Midbrain (tissue), 1 donor: ENCODE measurements at regions not wholly inside any gene's neighbourhood (a gene's known extent, or its start where the extent isn't known, plus 50 kb on each side); places are given as distances from the start of the nearest gene placed in this dataset.

Experiments
- DNase-seq: peaks from one replicate; lab custom pipeline; 2025; lab: John Stamatoyannopoulos, UW

DNA sequence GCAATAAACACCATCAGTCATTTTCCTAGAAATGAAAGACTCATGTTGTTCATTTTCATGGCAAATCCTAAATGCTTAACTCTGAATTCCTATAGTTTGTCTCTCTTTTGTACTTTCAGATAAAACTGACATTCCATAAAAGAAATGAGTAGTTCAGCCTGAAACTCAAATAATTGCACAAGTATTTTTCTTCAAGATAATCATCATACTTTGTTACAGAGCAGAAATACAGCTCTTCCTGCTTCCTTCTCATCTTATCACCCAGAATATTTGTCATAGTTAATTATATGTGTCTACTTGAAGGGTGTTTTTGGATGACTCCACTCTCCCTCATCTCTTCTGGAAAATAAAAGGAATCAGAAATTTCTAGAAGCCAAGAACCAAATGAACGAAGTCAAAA is 141.1 kb downstream of the HNMT start:
- no peak for DNase-seq

DNA sequence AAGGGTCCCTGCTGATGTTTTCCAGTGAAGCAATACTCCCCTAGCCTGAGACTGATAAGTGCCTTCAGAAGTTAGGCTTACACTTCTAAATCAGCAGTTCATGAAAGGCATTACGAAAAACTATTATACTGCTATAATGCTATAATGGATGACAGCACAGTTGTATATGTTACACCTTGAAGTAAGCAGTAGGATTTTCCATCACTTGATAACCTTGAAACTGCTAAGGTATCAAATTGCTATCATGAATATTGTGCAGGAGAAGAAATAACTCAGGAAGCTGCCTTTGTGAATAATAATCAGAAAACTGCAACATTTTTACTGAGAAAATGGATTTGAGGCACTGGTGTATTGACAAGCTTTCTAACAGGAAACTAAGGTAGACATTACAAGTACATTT is 142.3 kb downstream of the HNMT start:
- no peak for DNase-seq

GRCh38 chr2:138107288-138107687 is 143.0 kb downstream of the HNMT start:
- DNase-seq = no peak

DNA sequence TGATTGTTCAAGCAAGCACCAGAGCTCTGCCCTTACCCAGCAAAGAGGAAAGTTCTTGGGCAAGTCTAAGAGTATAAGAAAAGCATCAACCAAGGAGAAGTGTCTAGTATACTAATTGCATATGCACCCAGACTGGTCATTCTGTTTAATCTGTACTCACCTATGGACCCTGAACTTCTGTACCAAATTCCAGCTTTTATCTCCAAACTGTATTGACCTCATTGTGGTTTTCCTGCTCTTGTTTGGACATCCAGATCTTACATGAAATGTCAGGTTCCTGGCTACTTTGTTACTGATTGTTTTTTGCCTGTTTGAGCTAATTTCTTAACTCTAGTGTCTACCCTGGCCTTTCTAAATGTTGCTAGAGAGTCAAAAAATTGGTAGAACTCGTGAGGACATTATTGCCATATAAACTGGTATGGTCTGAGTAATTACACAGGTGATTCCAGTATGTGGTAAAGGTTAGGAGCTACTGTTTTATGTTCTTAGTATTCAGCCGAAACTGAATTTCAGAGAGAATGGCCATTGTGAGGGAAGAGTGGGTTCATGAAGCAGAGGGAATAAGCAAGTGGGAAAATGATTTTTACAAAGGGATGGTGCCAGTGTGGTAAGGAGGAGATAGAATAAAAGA is 146.3 kb downstream of the HNMT start:
- no peak for DNase-seq

DNA sequence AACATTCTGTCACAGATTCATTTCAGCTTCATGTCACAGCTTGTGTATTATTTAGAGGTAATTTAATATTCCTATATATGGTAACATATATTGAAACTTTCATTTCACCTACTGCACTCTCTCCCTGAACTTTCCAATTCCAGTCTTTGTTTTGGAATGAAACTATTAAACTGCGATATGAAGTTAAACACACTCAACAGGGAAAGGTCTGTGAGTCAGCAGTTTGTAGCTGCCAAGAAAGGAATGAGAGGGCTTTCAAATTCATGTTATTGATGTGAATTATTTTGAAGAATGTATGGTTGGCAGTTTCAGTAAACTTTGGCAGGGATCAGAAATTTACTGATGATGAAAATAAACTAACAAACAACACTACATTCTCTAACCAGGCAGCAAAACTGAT is 148.3 kb downstream of the HNMT start:
- DNase-seq = no peak

GRCh38 chr2:138113871-138114525 is 149.7 kb downstream of the HNMT start:
- DNase-seq = no peak

GRCh38 chr2:138115666-138116065 is 151.4 kb downstream of the HNMT start:
- no peak for DNase-seq

DNA sequence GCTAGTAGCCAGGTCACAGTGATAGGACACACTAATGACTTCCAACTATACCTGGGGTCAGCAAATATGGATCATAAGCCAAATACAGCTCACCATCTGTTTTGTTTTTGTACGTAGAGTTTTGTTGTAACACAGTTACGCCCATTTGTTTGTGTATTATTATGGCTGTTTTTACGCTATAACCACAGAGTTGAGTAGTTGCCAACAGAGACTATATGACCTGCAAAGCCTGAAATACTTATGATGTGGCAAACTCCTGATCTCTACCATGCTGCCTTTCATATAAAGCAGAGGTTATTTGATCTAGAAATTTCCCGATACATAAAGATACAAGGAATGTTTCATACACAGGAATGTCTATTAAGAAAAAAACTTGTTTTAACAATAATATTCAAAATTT is 152.2 kb downstream of the HNMT start:
- DNase-seq = no peak

DNA sequence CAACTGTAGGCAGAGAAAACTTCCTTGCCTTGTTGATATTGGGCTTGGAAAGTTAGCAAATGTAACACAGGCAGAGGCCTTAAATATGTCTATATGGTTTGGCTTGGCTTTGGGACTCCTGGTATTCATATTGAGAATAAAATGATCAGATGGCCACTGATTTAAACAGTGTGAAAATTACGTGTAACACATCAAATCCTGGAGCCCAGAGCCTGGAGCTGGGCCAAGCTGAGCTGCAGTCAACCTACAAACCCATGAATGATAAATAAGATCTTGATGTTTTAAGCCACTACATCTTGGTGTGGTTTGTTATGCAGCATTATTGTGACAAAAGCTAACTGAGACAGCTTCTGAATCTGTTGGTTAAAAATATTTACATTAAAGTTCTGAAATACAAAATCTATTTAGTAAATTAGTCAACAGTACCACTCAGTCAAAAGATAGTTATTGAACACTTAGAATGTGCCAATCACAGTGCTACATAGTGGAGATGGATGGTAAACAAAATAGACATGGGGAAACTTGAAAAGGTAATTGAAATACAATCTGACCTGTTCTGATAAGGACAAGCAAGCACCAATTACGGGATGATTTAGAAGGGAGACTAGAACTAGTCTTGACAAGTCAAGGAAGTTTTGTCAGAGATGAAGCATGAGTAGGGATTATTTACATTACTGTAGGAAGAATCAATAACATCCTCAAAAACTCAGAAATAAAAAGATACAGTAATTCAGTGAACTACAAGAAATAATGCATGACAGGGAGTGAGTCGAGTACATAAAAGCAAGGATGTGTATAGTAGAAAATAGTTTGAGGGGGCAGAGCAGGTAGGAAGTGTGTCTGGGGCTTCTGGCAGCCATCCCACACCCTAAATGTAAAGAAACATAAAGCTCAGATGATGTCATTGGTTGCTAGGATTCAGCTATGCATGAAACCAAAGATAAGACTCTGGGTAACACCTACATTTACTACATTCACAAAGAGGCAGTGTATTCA is 157.7 kb downstream of the HNMT start:
- no peak for DNase-seq

DNA sequence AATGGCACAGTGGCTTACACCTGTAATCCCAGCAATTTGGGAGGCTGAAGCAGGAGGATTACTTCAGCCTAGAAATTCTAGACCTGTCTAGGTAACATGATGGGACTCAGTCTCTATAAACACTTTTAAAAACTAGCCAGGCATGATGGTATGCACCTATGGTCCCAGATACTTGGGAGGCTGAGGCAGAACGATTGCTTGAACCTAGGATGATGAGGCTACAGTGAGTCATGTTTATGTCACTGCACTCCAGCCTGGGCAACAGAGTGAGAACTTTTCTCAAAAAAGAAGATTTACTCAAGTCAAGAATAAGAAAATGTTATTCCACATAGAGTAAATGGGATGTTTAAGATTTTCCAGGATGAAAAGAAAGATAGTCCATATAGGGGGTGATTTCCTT is 158.6 kb downstream of the HNMT start:
- no peak for DNase-seq

GRCh38 chr2:138123741-138124140 is 159.5 kb downstream of the HNMT start:
- DNase-seq = no peak

GRCh38 chr2:138124521-138124920 is 160.2 kb downstream of the HNMT start:
- no peak for DNase-seq

- no peak for DNase-seq
Measured at GRCh38 chr2:138125306-138126288, 161.3 kb downstream of the HNMT start.

DNA sequence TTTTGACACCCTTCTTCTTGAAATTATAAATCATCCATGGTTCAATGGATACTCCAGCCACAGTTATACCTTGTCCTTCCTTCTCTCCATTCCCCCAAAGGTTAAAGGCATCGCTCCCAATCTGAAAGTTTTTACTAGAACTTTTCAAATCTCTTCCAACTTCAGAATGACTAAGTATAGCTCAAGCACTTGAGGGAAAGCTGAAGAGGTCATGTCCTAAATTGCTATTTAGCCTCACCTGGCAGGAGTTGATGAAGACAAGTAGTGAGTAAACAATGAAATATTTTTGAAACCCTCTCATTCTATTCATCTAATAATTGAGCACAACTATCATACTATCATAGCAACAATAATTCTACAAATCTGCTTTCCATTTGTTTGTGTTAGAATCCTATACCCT is 167.8 kb downstream of the HNMT start:
- no peak for DNase-seq

DNA sequence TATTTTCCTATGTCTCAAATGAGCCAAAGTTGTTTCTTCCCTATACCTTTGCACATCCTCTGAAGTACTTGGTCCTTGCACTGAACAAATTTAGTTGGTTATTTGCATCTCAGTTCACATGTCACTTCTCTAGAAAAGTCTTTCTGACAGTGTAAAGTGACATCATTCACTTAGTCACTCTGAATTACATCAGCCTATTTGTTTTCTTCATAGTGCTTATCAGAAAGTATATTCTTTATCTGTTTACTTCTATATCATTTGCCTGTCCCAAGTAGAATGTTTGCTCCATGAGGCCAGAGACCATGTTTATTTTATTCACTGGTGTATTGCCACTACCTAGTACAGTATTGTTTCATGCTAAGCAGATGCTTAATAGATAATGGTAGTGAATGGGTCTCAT is 173.7 kb downstream of the HNMT start:
- DNase-seq = no peak

DNA sequence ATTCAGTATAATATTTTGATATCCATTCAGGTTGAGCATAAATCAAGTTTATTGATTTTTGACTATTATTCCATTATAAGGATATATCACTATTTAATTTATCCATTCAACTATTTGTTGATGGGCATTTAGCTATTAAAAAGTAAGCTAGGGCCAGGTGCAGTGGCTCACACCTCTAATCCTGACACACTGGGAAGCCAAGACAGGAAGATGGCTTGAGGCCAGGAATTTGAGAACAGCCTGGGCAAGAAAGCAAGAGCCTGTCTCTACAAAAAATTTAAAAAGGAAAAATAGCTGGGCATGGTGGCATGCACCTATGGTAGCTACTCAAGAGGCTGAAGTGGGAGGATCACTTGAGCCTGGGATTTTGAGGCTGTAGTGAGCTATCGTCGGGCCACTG is 183.5 kb downstream of the HNMT start:
- no peak for DNase-seq

GRCh38 chr2:138155304-138155703 is 191.0 kb downstream of the HNMT start:
- DNase-seq = no peak

- no peak for DNase-seq
Measured at GRCh38 chr2:138157372-138157771, 193.1 kb downstream of the HNMT start.

DNA sequence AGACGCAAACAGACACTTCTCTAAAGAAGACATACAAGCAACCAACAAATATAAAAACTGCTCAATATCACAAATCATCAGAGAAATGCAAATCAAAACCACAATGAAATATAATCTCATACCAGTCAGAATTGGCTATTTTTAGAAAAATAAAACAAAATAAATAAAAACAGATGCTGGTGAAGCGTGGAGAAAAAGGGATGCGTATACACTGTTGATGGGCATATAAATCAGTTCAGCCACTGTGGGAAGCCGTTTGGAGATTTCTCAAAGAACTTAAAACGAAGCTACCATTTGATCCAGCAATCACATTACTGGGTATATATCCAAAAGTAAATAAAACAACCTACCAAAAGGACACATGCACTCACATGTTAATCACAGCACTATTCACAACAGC is 206.2 kb downstream of the HNMT start:
- no peak for DNase-seq

DNA sequence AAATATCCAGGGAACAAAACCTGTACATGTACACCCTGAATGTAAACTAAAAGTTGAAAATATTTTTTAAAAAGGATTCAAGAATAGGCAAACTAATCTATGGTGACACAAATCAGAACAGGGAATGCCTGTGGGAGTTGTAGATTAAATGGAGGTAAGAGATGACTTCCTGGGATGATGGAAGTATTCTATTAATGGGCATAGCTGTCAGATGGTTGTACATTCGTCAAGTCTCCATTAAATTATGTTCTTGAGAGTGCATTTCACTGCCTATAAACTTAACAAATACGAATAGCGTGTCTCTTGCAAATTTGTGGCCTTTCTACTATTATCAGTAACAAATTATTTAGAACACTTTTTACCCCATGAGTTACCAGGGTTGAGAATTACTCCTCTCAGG is 207.0 kb downstream of the HNMT start:
- no peak for DNase-seq

- DNase-seq = no peak
Measured at GRCh38 chr2:138175066-138175465, 210.8 kb downstream of the HNMT start.
